Left ventricle myocardium superior (tissue), 1 donor: ENCODE measurements at regions not wholly inside any gene's neighbourhood (a gene's known extent, or its start where the extent isn't known, plus 50 kb on each side); places are given as distances from the start of the nearest gene placed in this dataset.
"Not testable (repeated sequence)": the region's sequence is repeated elsewhere in the genome, so short reads cannot be mapped to it uniquely, and the experiment has no call there.

Experiments used
- ATAC-seq: fragments of 200-7000 bp; cut with Tn5 transposase; one replicate; pipeline ENCODE4 v1.9.1; 2020; ENCODE audit warnings: mild to moderate bottlenecking, moderate library complexity
- DNase-seq: peaks from one replicate; pipeline ENCODE4 v3.0.0-alpha.2; 2020
- intact Hi-C: fragments of 100-400 bp; cut with micrococcal nuclease; formaldehyde crosslinking; loops from one replicate; pipeline ENCODE4 v1.11.0; 2022
- donor health status: DM: no; HTN: yes; CAD: no; lungs with severe emphysema.

DNA sequence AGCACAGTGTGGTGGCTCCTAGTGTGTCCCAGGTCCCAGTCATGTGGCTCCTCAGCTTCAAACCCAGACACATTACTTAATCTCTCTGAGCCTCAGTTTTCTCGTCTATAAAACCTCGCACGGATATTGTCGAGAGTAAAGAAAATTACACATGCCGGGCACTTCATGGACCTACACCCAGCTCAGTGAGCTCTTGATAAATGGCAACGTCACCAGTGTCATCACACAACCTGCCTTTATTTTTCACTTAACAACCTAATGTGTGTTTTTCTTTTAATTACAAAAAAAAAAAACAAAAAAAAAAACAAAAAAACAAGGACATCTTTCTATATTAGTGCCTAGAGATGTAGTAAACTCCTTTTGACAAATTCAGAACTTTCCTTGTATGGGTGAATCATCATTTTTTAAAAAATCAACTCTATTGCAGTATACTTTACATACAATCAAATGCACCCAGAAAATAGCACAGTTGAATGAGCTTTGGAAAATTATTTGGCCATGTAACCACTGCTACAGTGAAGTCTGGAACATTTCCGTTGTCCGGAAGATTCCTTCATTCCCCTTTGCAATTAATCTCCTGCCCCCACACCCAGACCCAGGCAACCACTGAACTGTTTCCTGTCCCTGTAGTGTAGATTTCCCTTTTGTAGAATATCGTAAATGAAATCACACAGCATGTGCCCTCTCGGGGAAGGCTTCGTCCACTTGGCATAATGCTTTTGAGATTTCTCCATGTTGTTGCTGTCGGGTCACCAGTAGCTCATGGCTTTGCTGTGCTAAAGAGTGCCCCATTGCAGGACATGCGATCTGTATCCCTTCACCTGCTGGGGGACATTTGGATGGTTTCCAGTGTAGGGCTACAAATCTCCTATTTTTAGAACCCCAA, 100.4 kb upstream of the LARP1 start:
- peak; percentile 38 for ATAC-seq
- no peak for DNase-seq
- intact Hi-C loops, result loop anchor here (5.0 kb wide), 1 partner anchor 158 kb away; no protein-coding TSS in a partner anchor

DNA sequence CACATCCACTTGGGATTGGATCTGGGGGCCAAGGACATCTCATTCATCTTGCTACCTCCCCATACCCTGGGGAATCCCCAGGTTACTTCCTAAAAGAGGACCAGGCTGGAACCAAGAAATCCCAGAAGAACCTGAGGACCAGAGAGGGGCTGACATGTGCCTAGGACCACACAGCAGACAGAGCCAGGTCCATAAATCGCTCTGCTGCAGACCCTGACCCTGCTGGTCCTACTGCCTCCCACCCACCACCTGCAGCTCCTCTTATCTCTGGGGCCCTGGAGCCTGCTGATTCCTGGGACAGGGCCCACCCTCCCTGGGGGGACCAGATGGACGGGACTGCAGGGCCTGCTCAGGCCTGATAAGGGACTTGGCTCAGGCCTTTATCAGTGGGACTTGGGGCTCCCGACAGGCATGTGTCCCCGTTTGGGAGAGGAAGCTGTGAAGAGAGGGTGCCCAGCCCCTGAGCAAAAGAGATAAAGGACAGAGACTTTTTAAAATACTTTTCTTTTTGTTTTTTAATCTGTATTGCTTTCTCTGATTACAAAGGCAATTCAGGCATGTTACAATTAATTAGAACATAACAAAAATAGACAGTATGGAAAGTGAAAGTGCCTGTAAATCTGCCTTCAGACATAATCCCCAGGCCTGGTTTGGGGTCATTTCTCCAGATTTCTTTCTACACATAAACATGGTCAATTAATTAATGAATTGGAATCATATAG, 101.3 kb upstream of the LARP1 start:
- intact Hi-C loops, result loop anchor here (5.0 kb wide), 1 partner anchor 158 kb away; no protein-coding TSS in a partner anchor
- ATAC-seq (peak; percentile 48), DNase-seq (no peak)

- intact Hi-C loops, result loop anchor here (5.0 kb wide), 1 partner anchor 159 kb away; no protein-coding TSS in a partner anchor
- ATAC-seq (no peak), DNase-seq (no peak)
Measured at GRCh38 chr5:154653418-154653763, 101.8 kb upstream of the LARP1 start.

DNA sequence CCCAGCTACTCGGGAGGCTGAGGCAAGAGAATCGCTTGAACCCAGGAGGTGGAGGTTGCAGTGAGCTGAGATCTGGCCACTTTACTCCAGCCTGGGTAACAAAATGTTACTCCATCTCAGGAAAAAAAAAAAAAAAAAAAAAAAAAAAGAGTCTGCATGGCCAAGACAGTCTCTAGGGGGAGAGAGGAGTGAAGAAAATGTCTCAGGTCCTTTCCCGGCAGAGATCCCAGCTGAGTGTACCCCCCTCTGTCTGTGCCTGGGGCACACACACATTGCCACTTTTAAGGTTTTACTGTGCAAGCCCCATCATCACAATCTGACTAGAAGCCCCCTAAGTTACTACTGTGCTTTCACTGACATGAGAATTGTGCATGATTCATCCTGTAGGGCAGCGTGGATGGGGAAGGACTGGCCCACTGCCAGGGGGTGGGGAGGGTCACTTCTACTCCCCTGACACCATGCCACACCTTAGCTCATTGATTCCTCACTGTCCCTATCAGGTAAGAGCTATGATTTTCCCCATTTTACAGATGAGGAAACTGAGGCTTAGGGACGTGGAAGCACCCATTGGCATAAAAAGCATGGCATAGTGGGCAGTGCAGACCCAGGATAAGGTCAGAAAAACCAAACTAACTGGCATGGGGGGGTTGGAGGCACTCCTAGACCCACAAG, 102.3 kb upstream of the LARP1 start:
- no peak for ATAC-seq
- intact Hi-C loops, result loop anchor here (5.0 kb wide), 1 partner anchor 159 kb away; no protein-coding TSS in a partner anchor
- no peak for DNase-seq

GRCh38 chr5:154651795-154652194, 103.4 kb upstream of the LARP1 start:
- DNase-seq, ATAC-seq: not testable (repeated sequence)
- intact Hi-C loops, result loop anchor here (5.0 kb wide), 1 partner anchor 161 kb away; no protein-coding TSS in a partner anchor

DNA sequence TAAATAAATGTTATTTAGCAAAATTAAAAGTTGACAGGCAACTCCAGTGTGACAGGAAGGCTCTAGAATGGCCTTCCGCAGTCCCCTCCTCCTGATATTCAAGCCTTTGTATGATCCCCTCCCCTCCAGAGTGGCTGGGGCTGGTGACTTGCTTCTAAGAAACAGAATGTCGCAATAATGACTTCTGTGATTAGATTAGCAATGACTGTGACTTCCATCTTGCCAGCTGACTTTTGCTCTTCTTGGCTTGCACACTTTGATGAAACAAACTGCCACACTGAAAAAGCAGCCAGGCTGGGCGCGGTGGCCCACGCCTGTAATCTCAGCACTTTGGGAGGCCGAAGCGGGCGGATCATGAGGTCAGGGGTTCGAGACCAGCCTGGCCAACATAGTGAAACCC, 106.5 kb upstream of the LARP1 start:
- DNase-seq (no peak), ATAC-seq (peak; percentile 9)
- intact Hi-C loops, result no loop called here

- DNase-seq (no peak), ATAC-seq (no peak)
- intact Hi-C loops, result no loop called here
Measured at GRCh38 chr5:154648229-154648628, 106.9 kb upstream of the LARP1 start.

GRCh38 chr5:154647761-154648145, 107.4 kb upstream of the LARP1 start:
- ATAC-seq (no peak), DNase-seq (no peak)
- intact Hi-C loops, result no loop called here

DNA sequence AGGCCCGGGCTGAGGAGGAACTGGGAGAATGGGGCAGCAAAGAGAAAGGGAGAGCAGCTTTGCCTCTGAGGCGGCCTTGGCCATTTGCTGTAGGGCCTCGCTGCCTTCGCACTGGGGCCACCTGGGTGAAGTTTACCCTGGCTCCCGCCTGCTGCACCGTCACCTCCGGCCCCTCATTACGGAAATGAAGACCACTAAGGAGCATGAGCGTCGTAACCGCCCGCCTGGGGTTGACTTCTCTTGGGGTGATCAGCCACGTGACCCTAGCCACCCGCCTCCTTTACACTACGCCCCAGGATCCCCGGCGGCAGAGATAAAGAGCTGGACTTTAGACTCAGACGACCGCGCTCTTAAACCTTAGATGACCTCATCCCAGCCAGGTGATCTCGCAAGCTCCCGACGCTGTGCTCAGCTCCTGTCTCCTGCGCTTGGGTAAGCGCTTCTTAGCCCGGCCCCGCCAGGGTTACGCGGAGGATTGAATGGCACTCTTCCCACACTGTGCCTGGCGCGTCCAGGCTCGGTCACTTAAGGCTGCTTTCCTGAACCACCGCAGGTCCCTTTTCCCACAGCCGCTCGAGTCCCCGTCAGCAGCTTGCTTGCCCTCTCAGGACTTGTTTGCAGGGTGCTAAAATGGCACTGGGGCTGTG, 107.9 kb upstream of the LARP1 start:
- intact Hi-C loops, result no loop called here
- peak; percentile 59 for DNase-seq
- ATAC-seq, result peak; percentile 80

GRCh38 chr5:154646745-154647113, 108.4 kb upstream of the LARP1 start:
- ATAC-seq (peak; percentile 5), DNase-seq (no peak)
- intact Hi-C loops, result no loop called here

GRCh38 chr5:154644745-154645411, 110.3 kb upstream of the LARP1 start:
- DNase-seq (no peak), ATAC-seq (no peak)
- intact Hi-C loops, result no loop called here

GRCh38 chr5:154642499-154643245, 112.5 kb upstream of the LARP1 start:
- DNase-seq (peak; percentile 44), ATAC-seq (peak; percentile 88)
- intact Hi-C loops, result no loop called here

DNA sequence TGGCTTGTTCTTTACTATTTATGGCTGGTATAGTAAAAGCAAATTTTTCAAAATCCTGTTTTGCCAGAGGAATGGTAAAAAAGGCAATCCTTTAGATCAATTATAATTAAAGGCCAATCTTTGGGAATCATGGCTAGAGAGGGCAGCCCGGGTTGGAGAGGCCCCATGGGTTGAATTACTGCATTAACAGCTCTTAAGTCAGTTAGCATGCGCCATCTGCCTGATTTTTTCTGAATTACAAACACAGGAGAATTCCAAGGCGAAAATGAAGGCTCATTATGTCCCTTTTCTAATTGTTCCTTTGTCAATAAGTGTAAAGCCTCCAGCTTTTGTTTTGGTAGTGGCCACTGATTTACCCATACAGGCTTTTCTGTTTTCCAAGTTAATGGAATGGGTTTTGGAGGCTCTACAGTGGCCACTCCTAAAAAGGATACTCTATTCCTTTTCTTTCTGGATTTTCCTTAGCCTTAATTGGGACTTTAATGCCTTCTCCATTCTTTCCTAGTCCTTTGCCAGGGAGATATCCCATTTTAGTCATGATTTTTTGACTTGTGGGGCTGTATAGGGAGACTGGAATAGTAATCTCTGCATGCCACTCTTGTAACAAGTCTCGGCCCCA, 114.9 kb upstream of the LARP1 start:
- ATAC-seq, intact Hi-C loops, DNase-seq: not testable (repeated sequence)

GRCh38 chr5:154636786-154637185, 118.4 kb upstream of the LARP1 start:
- ATAC-seq, DNase-seq, intact Hi-C loops: not testable (repeated sequence)

DNA sequence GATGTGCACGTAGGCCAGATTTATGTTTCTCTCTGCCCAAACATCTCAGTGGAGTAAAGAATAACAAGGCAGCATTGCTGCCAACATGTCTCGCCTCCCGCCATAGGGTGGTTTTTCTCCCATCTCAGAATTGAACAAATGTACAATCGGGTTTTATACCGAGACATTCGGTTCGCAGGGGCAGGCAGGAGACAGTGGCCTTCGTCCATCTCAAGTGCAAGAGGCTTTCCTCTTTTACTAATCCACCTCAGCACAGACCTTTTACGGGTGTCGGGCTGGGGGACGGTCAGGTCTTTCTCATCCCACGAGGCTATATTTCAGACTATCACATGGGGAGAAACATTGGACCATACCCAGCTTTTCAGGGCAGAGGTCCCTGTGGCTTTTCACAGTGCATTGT, 118.9 kb upstream of the LARP1 start:
- intact Hi-C loops, ATAC-seq, DNase-seq: not testable (repeated sequence)

GRCh38 chr5:154633744-154634143, 121.4 kb upstream of the LARP1 start:
- intact Hi-C loops, DNase-seq: not testable (repeated sequence)

DNA sequence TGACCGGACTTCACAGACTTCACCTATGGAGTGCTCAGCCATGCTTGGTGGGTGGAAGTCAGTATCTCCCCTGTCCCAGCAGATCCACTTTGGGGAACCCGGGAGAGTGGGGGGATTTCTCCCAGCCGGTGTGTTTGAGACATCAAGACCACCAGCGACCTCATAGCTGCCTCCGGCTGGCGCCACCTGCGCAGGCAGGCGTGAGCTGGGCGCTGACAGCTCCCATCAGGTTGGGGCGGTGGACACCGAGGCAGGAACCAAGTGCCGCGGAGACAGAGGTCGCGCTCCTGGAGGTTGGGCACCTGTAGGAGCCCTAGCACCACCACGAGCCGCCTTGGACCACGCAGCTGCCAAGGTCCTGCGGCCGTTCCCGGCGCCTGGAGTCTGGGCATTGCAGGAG, 124.0 kb upstream of the LARP1 start:
- intact Hi-C loops, result no loop called here
- DNase-seq, result no peak
- ATAC-seq, result no peak

More at GRCh38 chr5:154633744-154634143, 121.4 kb upstream of the LARP1 start:
- ATAC-seq, result not testable (repeated sequence)
